Calu3 (cell line): ENCODE measurements at regions not wholly inside any gene's neighbourhood (a gene's known extent, or its start where the extent isn't known, plus 50 kb on each side); places are given as distances from the start of the nearest gene placed in this dataset.

ENCODE experiments used
- BruUV-seq: library from RNA; stranded (reverse); fragments of 400-500 nt; replicated peaks from 2 replicates; lab custom pipeline; 2021; lab: Mats Ljungman, UMichigan
- CTCF ChIA-PET: fragments of 300-600 bp; sonication (Branson Sonifier 250); formaldehyde crosslinking; loops from one replicate; lab custom pipeline; 2022; ENCODE audit warnings: antibody characterized with exemption; lab: Charles Lee
- DNase-seq: peaks from one replicate; pipeline ENCODE4 v3.0.0; 2022
- H3K27ac Mint-ChIP-seq: one replicate; pipeline ENCODE4 v1.8.0; 2022; ENCODE audit warnings: mixed read lengths; ENCODE audit not compliant: unreplicated experiment
- H3K27me3 Mint-ChIP-seq: one replicate; pipeline ENCODE4 v1.8.0; 2022; ENCODE audit warnings: mixed read lengths; ENCODE audit not compliant: unreplicated experiment
- H3K36me3 Mint-ChIP-seq: one replicate; pipeline ENCODE4 v1.8.0; 2022; ENCODE audit warnings: mild to moderate bottlenecking, moderate library complexity, mixed read lengths; ENCODE audit not compliant: insufficient read depth, unreplicated experiment
- H3K4me1 Mint-ChIP-seq: one replicate; pipeline ENCODE4 v1.8.0; 2022; ENCODE audit warnings: mild to moderate bottlenecking, low read depth, mixed read lengths; ENCODE audit not compliant: unreplicated experiment
- H3K4me3 Mint-ChIP-seq: one replicate; pipeline ENCODE4 v1.8.0; 2022; ENCODE audit warnings: mild to moderate bottlenecking, low read depth, moderate library complexity, mixed read lengths; ENCODE audit not compliant: unreplicated experiment
- H3K9me3 Mint-ChIP-seq: one replicate; pipeline ENCODE4 v1.8.0; 2022; ENCODE audit warnings: low read depth, mixed read lengths; ENCODE audit not compliant: unreplicated experiment
- intact Hi-C: fragments of 100-400 bp; cut with micrococcal nuclease; formaldehyde crosslinking; loops from one replicate; pipeline ENCODE4 v1.10.0; 2022; ENCODE audit not compliant: unreplicated experiment
- TF ChIP-seq, protein P1 (sequence below): fragments of 200-600 bp; IDR thresholded peaks from one replicate; pipeline ENCODE4 v1.8.0; 2022; ENCODE audit warnings: antibody characterized with exemption; ENCODE audit not compliant: unreplicated experiment

DNA sequence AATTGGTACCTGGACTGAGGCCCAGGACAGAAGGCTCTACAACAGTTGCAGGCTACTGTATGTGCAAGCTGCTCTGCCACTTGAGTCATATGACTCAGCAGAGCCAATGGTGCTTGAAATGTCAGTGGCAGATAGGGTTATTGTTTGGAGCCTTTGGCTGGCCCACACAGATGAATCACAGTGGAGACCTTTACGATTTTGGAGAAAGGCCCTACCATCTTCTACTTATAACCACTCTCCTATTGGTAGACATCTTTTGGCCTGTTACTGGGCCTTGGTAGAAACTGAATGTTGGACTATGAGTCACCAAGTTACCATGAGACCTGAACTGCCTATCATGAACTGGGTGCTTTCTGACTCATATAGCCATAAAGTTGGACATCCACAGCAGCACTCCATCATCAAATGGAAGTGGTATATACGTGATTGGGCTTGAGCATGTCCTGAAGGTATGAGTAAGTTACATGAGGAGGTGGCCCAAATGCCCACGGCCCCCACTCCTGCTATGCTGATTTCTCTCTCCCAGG is 88.9 kb upstream of the NRXN1 start:
- no peak for DNase-seq
- BruUV-seq: no TSS peak
- Mint-ChIP-seq H3K27ac (no peak overlapping the region), H3K4me1 (no peaks in the 10 kb centered on the region), H3K36me3 (no peaks in the 10 kb centered on the region), H3K9me3 (peaks cover 6% of the 10 kb centered on the region), H3K4me3 (no peak overlapping the region), H3K27me3 (no peaks in the 10 kb centered on the region)
- CTCF ChIA-PET: no interaction called here
- intact Hi-C loops: no loop called here
- TF ChIP-seq, protein P1, sequence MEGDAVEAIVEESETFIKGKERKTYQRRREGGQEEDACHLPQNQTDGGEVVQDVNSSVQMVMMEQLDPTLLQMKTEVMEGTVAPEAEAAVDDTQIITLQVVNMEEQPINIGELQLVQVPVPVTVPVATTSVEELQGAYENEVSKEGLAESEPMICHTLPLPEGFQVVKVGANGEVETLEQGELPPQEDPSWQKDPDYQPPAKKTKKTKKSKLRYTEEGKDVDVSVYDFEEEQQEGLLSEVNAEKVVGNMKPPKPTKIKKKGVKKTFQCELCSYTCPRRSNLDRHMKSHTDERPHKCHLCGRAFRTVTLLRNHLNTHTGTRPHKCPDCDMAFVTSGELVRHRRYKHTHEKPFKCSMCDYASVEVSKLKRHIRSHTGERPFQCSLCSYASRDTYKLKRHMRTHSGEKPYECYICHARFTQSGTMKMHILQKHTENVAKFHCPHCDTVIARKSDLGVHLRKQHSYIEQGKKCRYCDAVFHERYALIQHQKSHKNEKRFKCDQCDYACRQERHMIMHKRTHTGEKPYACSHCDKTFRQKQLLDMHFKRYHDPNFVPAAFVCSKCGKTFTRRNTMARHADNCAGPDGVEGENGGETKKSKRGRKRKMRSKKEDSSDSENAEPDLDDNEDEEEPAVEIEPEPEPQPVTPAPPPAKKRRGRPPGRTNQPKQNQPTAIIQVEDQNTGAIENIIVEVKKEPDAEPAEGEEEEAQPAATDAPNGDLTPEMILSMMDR: no peak

DNA sequence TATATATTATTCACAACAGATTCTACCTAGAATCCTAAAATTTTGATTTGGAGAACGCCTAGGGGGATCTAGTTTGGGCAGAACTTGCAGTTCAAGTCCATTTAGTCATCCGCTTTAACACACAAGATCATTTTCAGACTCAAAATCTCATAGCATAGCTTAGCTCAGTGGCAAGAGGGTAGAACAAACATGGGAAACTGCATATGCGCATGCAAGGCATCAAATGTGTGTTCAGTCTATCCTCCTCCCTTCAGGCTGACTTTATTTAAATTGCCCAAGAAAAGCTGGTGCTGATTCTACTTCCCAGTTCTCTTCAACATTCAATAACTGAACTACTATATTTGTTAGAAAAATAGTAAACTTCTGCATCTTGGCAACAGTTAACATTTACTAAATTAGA is 79.6 kb upstream of the NRXN1 start:
- H3K4me3 Mint-ChIP-seq: no peak overlapping the region
- TF ChIP-seq, protein P1: no peak
- intact Hi-C loops: no loop called here
- CTCF ChIA-PET: no interaction called here
- DNase-seq: no peak
- no TSS peak for BruUV-seq
- H3K36me3 Mint-ChIP-seq: no peaks in the 10 kb centered on the region
- H3K27me3 Mint-ChIP-seq: no peaks in the 10 kb centered on the region
- H3K27ac Mint-ChIP-seq: no peak overlapping the region
- no peaks in the 10 kb centered on the region for H3K4me1 Mint-ChIP-seq
- H3K9me3 Mint-ChIP-seq: peaks cover 2% of the 10 kb centered on the region

DNA sequence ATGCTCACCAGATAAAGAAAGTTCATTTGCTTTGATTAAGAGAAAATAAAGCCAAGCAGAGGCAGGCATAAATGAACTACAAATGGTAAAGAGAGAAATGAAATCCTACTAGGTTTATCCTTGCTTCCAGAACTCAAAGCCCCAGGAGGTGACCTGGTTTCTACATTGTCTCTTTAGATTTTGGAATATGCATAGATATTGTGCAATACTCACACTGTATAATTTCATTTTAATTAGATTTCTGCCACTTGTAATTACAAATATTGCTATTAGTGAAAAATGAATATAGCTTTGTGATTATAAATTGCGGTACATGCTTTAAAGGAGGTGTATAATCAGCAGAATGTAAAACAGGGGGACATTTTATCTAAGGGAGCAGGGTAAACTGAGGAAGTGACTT is 76.9 kb upstream of the NRXN1 start:
- no TSS peak for BruUV-seq
- peaks cover under 1% of the 10 kb centered on the region for H3K4me1 Mint-ChIP-seq
- intact Hi-C loops: no loop called here

DNA sequence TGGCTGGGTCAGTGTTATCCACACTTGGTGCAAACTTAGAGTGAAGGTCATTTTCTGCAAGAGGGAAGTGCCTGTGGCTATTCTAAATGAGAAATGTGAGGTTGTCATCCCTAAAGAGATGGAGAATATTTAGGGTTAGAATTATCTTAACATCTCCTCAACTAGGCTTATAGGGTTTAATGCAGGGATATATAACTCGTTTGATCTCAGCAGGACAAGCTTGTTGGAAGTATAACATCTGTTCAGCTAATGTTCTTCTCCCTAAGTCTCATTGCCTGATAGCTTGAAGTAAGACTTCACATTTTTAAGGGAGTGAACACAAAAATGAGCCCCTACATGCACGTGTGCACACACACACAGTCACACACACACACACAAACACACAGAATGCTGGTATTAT is 75.9 kb upstream of the NRXN1 start:
- no peak overlapping the region for H3K4me3 Mint-ChIP-seq
- intact Hi-C loops: no loop called here
- peaks cover 5% of the 10 kb centered on the region for H3K9me3 Mint-ChIP-seq
- H3K36me3 Mint-ChIP-seq: no peaks in the 10 kb centered on the region
- no TSS peak for BruUV-seq
- H3K27me3 Mint-ChIP-seq: no peaks in the 10 kb centered on the region
- TF ChIP-seq, protein P1: no peak
- H3K4me1 Mint-ChIP-seq: peaks cover 10% of the 10 kb centered on the region
- no peak overlapping the region for H3K27ac Mint-ChIP-seq
- DNase-seq: no peak
- CTCF ChIA-PET: no interaction called here

More for the DNA sequence above, 76.9 kb upstream of the NRXN1 start:
- H3K27ac Mint-ChIP-seq: no peak overlapping the region
- no peaks in the 10 kb centered on the region for H3K9me3 Mint-ChIP-seq
- H3K36me3 Mint-ChIP-seq: no peaks in the 10 kb centered on the region
- DNase-seq: no peak
- CTCF ChIA-PET: no interaction called here
- no peak overlapping the region for H3K4me3 Mint-ChIP-seq
- TF ChIP-seq, protein P1: no peak
- no peaks in the 10 kb centered on the region for H3K27me3 Mint-ChIP-seq
